SKM-1 treated with dmso at 0.1 percent for 144 hours (cell line): ENCODE measurements at regions not wholly inside any gene's neighbourhood (a gene's known extent, or its start where the extent isn't known, plus 50 kb on each side); places are given as distances from the start of the nearest gene placed in this dataset.

Experiments
- DNase-seq: peaks from one replicate; lab custom pipeline; 2025; ENCODE audit not compliant: unreplicated experiment; lab: John Stamatoyannopoulos, UW

GRCh38 chr3:154584974-154585373 is 155.0 kb upstream of the GPR149 start:
- peak; percentile 8 for DNase-seq

GRCh38 chr3:154584041-154584440 is 154.1 kb upstream of the GPR149 start:
- DNase-seq, result no peak

GRCh38 chr3:154583086-154583634 is 153.2 kb upstream of the GPR149 start:
- no peak for DNase-seq

GRCh38 chr3:154582501-154582900 is 152.5 kb upstream of the GPR149 start:
- DNase-seq, result no peak

- DNase-seq, result no peak
Measured at GRCh38 chr3:154571553-154572226, 141.7 kb upstream of the GPR149 start.

GRCh38 chr3:154568064-154568463 is 138.1 kb upstream of the GPR149 start:
- no peak for DNase-seq

GRCh38 chr3:154559623-154560022 is 129.6 kb upstream of the GPR149 start:
- DNase-seq, result no peak

GRCh38 chr3:154552338-154552737 is 122.3 kb upstream of the GPR149 start:
- DNase-seq, result no peak

- no peak for DNase-seq
Measured at GRCh38 chr3:154549391-154549790, 119.4 kb upstream of the GPR149 start.

- no peak for DNase-seq
Measured at GRCh38 chr3:154548341-154548740, 118.4 kb upstream of the GPR149 start.

- no peak for DNase-seq
Measured at GRCh38 chr3:154542837-154543236, 112.8 kb upstream of the GPR149 start.

- no peak for DNase-seq
Measured at GRCh38 chr3:154540950-154541604, 111.1 kb upstream of the GPR149 start.

GRCh38 chr3:154538566-154539360 is 108.8 kb upstream of the GPR149 start:
- no peak for DNase-seq

- DNase-seq, result peak; percentile 50
Measured at GRCh38 chr3:154536751-154537150, 106.8 kb upstream of the GPR149 start.

- no peak for DNase-seq
Measured at GRCh38 chr3:154522036-154522602, 92.1 kb upstream of the GPR149 start.

- no peak for DNase-seq
Measured at GRCh38 chr3:154517404-154517803, 87.4 kb upstream of the GPR149 start.

- no peak for DNase-seq
Measured at GRCh38 chr3:154515921-154516320, 85.9 kb upstream of the GPR149 start.

GRCh38 chr3:154510780-154511179 is 80.8 kb upstream of the GPR149 start:
- no peak for DNase-seq

GRCh38 chr3:154507727-154508126 is 77.7 kb upstream of the GPR149 start:
- no peak for DNase-seq

GRCh38 chr3:154496978-154497377 is 67.0 kb upstream of the GPR149 start:
- no peak for DNase-seq

GRCh38 chr3:154496540-154496939 is 66.5 kb upstream of the GPR149 start:
- DNase-seq, result no peak
